ENCODE measurements at regions not wholly inside any gene's neighbourhood (a gene's known extent, or its start where the extent isn't known, plus 50 kb on each side); places are given as distances from the start of the nearest gene placed in this dataset.

GRCh38 chr12:127480775-127481314 is 786.1 kb upstream of the TMEM132C start:
- Histone ChIP-seq H3K27me3 (no peaks in the 10 kb centered on the region), H3K4me3 (no peak overlapping the region), H3K27ac (replicated peaks in 1 of 4) (no peak overlapping the region), H3K4me1 (no peaks in the 10 kb centered on the region), H3K36me3 (no peaks in the 10 kb centered on the region), H3K9me3 (no peaks in the 10 kb centered on the region)
- intact Hi-C loops (cut with DNase I): no loop called here
- TF ChIP-seq EP300 (IDR thresholded peaks at IDR 0.05) (no peak), CTCF (IDR thresholded peaks at IDR 0.05) (no peak), POLR2AphosphoS5 (IDR thresholded peaks at IDR 0.05) (no peak), POLR2A (IDR thresholded peaks at IDR 0.05; ENCODE audit: low read depth) (no peak)
- WGBS: 80% methylated on average over 3 of the region's 5 CpGs
- DNase-seq (ENCODE audit: extremely low spot score): no peak

GRCh38 chr12:127482950-127483349 is 784.0 kb upstream of the TMEM132C start:
- H3K4me3 ChIP-seq: no peak overlapping the region
- H3K27me3 ChIP-seq: no peaks in the 10 kb centered on the region
- no peaks in the 10 kb centered on the region for H3K4me1 ChIP-seq
- intact Hi-C loops (cut with DNase I): no loop called here
- 80% methylated on average over 11 of the region's 11 CpGs for WGBS
- TF ChIP-seq CTCF (IDR thresholded peaks at IDR 0.05) (no peak), POLR2A (IDR thresholded peaks at IDR 0.05; ENCODE audit: low read depth) (no peak), POLR2AphosphoS5 (IDR thresholded peaks at IDR 0.05) (no peak), EP300 (IDR thresholded peaks at IDR 0.05) (no peak)
- no peak for DNase-seq (ENCODE audit: extremely low spot score)
- no peaks in the 10 kb centered on the region for H3K9me3 ChIP-seq
- no peaks in the 10 kb centered on the region for H3K36me3 ChIP-seq
- no peak overlapping the region for H3K27ac ChIP-seq (replicated peaks in 1 of 4)

- Histone ChIP-seq H3K9me3 (no peaks in the 10 kb centered on the region), H3K27ac (replicated peaks in 1 of 4) (no peak overlapping the region), H3K36me3 (no peaks in the 10 kb centered on the region), H3K27me3 (no peaks in the 10 kb centered on the region), H3K4me1 (no peaks in the 10 kb centered on the region), H3K4me3 (no peak overlapping the region)
- intact Hi-C loops (cut with DNase I): no loop called here
- TF ChIP-seq CTCF (IDR thresholded peaks at IDR 0.05) (no peak), POLR2AphosphoS5 (IDR thresholded peaks at IDR 0.05) (no peak), EP300 (IDR thresholded peaks at IDR 0.05) (no peak), POLR2A (IDR thresholded peaks at IDR 0.05; ENCODE audit: low read depth) (no peak)
- no peak for DNase-seq (ENCODE audit: extremely low spot score)
- WGBS: 50% methylated on average over 4 of the region's 4 CpGs
Measured at GRCh38 chr12:127485528-127485927, 781.4 kb upstream of the TMEM132C start.

- H3K27me3 ChIP-seq: no peaks in the 10 kb centered on the region
- TF ChIP-seq POLR2A (IDR thresholded peaks at IDR 0.05; ENCODE audit: low read depth) (no peak), CTCF (IDR thresholded peaks at IDR 0.05) (no peak)
- no peaks in the 10 kb centered on the region for H3K4me1 ChIP-seq
Measured at GRCh38 chr12:127487031-127487430, 779.9 kb upstream of the TMEM132C start.

GRCh38 chr12:127489061-127489460 is 777.9 kb upstream of the TMEM132C start:
- intact Hi-C loops (cut with DNase I): no loop called here

More at GRCh38 chr12:127487031-127487430, 779.9 kb upstream of the TMEM132C start:
- Histone ChIP-seq H3K27ac (replicated peaks in 1 of 4) (no peak overlapping the region), H3K9me3 (no peaks in the 10 kb centered on the region), H3K4me3 (no peak overlapping the region), H3K36me3 (no peaks in the 10 kb centered on the region)
- whole genome bisulfite sequencing: 57% methylated on average over 1 of the region's 1 CpG
- no peak for DNase-seq (ENCODE audit: extremely low spot score)
- intact Hi-C loops (cut with DNase I): no loop called here

More at GRCh38 chr12:127489061-127489460, 777.9 kb upstream of the TMEM132C start:
- Histone ChIP-seq H3K4me3 (no peak overlapping the region), H3K36me3 (no peaks in the 10 kb centered on the region), H3K9me3 (no peaks in the 10 kb centered on the region), H3K27me3 (no peaks in the 10 kb centered on the region), H3K4me1 (no peaks in the 10 kb centered on the region), H3K27ac (replicated peaks in 1 of 4) (no peak overlapping the region)
- TF ChIP-seq POLR2AphosphoS5 (IDR thresholded peaks at IDR 0.05) (no peak), EP300 (IDR thresholded peaks at IDR 0.05) (no peak)
- WGBS: 80% methylated on average over 6 of the region's 6 CpGs
- no peak for DNase-seq (ENCODE audit: extremely low spot score)
